Ishikawa (cell line): ENCODE measurements at regions not wholly inside any gene's neighbourhood (a gene's known extent, or its start where the extent isn't known, plus 50 kb on each side); places are given as distances from the start of the nearest gene placed in this dataset.

ENCODE experiments used
- RAD21 ChIP-seq: IDR thresholded peaks from 2 replicates; pipeline ENCODE4 v1.6.1; 2012; ENCODE audit warnings: low read depth
- TF ChIP-seq, protein P1 (sequence below): IDR thresholded peaks from 2 replicates; pipeline ENCODE4 v1.6.1; 2012

DNA sequence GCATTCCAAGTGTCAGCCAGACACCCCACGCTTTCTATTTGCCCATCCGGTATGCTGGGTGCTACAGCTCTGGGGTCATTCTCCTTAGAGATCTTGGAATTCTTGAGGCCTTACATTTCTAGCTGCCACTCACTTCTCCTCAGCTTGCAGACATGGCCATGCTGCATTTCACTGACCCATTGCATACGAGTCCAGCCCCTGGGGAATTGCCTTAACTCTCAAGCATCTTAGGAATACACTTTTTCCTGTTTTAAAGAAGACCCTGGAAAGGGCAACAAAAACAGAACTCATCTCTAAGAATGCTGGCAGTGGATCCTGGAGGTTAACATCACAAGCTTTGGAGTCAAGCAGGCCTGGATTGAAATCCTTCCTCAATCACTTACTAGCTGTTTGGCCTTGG, 122.0 kb upstream of the LNX1 start:
- no peak for TF ChIP-seq RAD21
- TF ChIP-seq, protein P1, sequence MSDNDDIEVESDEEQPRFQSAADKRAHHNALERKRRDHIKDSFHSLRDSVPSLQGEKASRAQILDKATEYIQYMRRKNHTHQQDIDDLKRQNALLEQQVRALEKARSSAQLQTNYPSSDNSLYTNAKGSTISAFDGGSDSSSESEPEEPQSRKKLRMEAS: no peak
